GM12865 (cell line): ENCODE measurements at regions not wholly inside any gene's neighbourhood (a gene's known extent, or its start where the extent isn't known, plus 50 kb on each side); places are given as distances from the start of the nearest gene placed in this dataset.
A peak's percentile ranks its signal among the peaks of the same experiment; 100 is the strongest.

Experiments
- DNase-seq: peaks from one replicate; pipeline ENCODE4 v3.0.0; 2010; ENCODE audit warnings: low read depth
- H3K4me3 ChIP-seq: 2 replicates; pipeline ENCODE4 v1.5.1; 2011; ENCODE audit warnings: mild to moderate bottlenecking, low read depth, low read length, control low read depth
- TF ChIP-seq, protein P1 (sequence below): IDR thresholded peaks from 2 replicates; pipeline ENCODE4 v1.5.1; 2011; ENCODE audit warnings: low read length, control low read depth, low read depth, inconsistent platforms; ENCODE audit not compliant: insufficient read depth; ENCODE audit errors: missing control alignments

DNA sequence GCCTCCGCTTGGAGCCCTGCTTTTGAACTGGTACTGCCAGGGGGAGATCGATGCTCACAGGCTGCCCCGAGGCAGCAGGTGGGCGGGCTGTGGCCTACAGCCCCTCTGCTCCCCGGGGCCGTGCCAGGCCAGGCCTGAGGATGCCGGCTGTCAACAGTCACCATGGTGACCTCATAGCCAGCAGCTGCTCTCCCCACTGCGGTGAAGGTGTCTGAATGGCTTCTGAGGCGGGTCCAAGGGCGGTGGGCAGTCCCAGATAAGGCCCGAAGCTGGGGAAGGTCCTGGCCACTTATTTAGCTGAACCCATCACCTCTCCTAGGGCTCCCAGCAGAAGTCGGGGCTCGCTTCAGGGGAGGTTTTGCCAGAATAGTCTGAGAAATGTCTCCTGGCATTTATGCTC lies 179.3 kb downstream of the ARHGAP12 start:
- DNase-seq: no peak
- TF ChIP-seq, protein P1, sequence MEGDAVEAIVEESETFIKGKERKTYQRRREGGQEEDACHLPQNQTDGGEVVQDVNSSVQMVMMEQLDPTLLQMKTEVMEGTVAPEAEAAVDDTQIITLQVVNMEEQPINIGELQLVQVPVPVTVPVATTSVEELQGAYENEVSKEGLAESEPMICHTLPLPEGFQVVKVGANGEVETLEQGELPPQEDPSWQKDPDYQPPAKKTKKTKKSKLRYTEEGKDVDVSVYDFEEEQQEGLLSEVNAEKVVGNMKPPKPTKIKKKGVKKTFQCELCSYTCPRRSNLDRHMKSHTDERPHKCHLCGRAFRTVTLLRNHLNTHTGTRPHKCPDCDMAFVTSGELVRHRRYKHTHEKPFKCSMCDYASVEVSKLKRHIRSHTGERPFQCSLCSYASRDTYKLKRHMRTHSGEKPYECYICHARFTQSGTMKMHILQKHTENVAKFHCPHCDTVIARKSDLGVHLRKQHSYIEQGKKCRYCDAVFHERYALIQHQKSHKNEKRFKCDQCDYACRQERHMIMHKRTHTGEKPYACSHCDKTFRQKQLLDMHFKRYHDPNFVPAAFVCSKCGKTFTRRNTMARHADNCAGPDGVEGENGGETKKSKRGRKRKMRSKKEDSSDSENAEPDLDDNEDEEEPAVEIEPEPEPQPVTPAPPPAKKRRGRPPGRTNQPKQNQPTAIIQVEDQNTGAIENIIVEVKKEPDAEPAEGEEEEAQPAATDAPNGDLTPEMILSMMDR: no peak
- no peak overlapping the region for H3K4me3 ChIP-seq

DNA sequence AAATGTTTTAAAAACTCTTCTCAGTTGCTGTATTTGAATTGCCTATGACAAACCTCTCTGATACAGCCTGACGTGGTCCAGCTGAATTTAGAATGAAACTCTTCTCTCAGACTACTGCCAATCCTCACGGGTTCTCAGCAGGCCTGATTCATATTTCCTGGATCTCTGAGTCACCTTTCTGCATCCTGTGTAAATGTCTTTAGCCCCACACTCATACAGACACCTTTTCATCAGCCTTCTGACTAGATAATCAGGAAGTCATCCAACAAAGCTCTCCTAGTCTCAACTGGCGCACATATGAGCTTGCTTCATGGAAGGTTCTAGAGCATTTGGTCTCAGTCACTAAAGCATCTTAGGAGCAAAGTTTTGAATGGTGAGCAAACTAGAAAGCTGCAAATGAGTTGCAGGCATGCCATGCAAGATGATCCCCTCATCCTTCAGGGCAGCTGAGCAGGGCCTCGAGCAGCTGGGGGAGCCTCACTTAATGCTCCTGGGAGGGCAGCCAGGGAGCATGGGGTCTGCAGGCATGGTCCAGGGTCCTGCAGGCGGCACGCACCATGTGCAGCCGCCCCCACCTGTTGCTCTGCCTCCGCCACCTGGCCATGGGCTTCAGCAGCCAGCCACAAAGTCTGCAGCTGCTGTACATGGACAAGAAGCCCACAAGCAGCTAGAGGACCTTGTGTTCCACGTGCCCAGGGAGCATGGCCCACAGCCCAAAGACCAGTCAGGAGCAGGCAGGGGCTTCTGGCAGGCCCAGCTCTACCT lies 182.8 kb downstream of the ARHGAP12 start:
- no peak overlapping the region for H3K4me3 ChIP-seq
- peak; percentile 54 for DNase-seq
- TF ChIP-seq, protein P1: no peak

DNA sequence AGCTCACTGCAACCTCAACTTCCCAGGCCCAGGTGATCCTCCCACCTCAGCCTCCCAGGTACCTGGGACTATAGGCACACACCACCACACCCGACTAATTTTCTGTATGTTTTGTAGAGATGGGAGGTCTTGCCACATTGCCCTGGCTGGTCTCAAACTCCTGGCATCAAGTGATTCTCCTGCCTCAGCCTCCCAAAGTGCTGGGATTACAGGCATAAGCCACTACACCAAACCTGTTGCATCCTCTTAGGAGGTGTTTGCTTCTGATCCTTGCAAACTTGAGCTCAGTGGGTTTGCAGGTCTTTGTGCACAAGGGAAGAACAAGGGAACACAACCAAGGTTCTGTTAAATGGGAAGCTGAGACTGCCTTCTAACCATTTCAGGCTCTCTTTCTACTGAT lies 184.6 kb downstream of the ARHGAP12 start:
- DNase-seq: no peak
- H3K4me3 ChIP-seq: no peak overlapping the region
- TF ChIP-seq, protein P1: no peak

DNA sequence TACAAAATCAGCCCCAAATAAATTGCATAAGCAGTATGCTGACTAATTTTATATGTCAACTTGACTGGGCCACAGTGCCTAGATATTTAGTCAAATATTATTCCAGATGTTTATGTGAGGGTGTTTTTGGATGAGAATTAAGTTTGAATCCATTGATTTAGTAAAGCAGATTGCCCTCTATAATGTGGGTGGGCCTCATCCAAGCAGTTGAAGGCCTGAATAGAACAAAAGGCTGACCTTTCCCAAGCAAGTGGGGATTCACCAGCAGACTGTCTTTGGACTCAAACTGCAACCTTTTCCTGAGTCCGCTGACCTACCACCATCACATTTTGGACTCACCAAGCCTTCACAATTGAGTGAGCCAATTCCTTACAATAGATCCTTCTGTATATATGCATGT lies 186.4 kb downstream of the ARHGAP12 start:
- TF ChIP-seq, protein P1: no peak
- DNase-seq: no peak
- no peak overlapping the region for H3K4me3 ChIP-seq

DNA sequence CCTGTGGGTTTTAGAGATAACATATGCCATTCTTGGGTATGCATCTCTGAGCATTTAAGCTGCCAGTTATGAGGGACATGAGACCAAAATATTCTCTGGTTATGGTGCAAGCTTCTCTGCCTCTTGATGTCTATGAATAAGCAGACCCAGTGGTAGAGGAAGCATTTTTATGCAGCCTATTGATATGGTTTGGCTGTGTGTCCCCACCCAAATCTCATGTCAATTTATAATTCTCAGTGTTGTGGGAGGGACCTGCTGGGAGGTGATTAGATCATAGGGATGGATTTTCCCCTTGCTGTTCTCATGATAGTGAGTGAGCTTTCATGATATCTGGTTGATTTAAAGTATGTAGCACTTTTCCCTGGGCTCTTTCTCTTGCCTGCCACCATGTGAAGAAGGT lies 187.2 kb downstream of the ARHGAP12 start:
- H3K4me3 ChIP-seq: no peak overlapping the region
- DNase-seq: no peak
- TF ChIP-seq, protein P1: no peak

DNA sequence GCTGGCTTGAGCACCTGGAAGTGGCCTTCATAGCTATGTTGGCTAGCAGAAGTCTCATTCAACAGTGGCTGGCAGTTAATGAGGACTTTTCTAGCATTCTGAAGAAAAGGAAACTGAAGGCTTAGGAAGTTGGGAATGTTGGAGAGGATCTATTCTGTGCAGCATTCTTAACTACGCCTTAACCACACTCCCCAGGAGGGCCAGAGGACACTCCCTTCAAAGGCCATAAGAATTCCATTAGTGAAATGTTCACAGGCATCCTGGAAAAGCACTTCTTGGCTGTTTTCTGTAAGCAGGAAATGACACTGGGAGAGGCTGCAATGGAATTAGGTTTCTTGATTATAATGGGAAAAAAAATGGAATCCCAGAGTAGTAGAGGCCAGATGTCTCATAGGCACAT lies 188.9 kb downstream of the ARHGAP12 start:
- TF ChIP-seq, protein P1: no peak
- H3K4me3 ChIP-seq: no peak overlapping the region
- no peak for DNase-seq

DNA sequence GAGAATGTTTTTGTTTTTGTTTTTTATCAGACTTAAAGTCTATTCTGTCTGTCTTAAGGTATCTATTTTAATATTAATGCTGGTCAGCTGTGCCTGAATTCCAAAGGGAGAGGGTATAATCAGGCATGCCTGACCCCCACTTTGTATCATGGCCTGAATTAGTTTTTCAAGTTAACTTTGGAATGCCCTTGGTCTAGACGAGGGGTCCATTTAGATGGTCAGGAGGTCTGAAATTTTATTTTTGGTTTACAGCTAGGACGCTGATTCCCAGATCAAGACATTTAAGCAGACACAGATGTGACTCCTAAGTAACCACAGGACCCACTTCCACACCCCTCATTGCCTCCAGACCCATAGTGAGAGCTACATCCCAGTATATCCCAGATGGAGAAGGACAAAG lies 189.5 kb downstream of the ARHGAP12 start:
- TF ChIP-seq, protein P1: no peak
- no peak for DNase-seq
- H3K4me3 ChIP-seq: no peak overlapping the region
